ENCODE measurements at regions not wholly inside any gene's neighbourhood (a gene's known extent, or its start where the extent isn't known, plus 50 kb on each side); places are given as distances from the start of the nearest gene placed in this dataset.
"Not testable (repeated sequence)": the region's sequence is repeated elsewhere in the genome, so short reads cannot be mapped to it uniquely, and the experiment has no call there.

DNA sequence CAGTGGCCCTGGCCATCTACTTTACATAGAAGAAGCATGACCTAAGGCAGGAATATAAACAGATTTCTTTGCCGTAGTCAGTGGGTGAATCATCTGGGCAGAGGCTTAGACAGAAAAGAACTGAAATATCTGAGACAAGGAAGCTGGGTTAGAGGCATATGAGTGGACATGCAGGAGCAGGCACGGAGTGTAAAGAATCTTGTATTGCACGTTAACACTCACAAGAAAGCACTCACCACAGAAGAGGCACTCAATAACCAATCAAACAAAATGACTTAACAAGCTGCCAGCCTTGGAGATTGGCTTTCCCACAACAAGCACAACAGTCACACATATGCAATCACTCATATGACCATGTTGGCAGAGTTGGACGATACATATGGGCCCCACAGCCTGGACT is 364.9 kb downstream of the FOXD4L5 start:
- H3K4me3 Mint-ChIP-seq (ENCODE audit: low read depth, unreplicated experiment); DNase-seq; CTCF ChIA-PET; H3K4me1 Mint-ChIP-seq (ENCODE audit: low read depth, unreplicated experiment); BruUV-seq (replicated peaks); H3K36me3 Mint-ChIP-seq (ENCODE audit: insufficient read depth, unreplicated experiment); H3K27ac Mint-ChIP-seq (ENCODE audit: unreplicated experiment); H3K9me3 Mint-ChIP-seq (ENCODE audit: low read depth, unreplicated experiment); intact Hi-C loops (cut with micrococcal nuclease; ENCODE audit: unreplicated experiment); H3K27me3 Mint-ChIP-seq (ENCODE audit: unreplicated experiment): not testable (repeated sequence)

DNA sequence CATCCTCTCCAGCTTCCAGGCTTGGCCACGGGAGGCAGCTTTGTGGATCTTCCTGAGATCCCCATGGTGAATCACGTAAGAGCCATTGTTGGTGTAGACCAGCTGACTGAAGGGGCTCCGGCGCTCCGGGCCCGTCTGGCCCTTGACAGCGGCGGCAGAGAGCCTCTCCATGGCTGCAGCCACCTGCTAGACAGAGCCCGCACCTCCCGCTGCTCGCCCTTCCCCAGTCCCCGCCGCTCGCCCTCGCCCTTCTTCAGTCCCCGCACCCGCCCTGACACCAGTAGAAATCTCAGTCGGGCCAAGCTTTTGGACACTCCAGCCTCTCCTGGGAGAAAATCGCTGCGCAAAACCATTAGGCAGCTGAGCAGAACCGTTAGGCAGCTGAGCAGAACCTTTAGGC is 396.4 kb downstream of the FOXD4L5 start:
- H3K27ac Mint-ChIP-seq (ENCODE audit: unreplicated experiment); intact Hi-C loops (cut with micrococcal nuclease; ENCODE audit: unreplicated experiment); BruUV-seq (replicated peaks); H3K4me1 Mint-ChIP-seq (ENCODE audit: low read depth, unreplicated experiment); H3K4me3 Mint-ChIP-seq (ENCODE audit: low read depth, unreplicated experiment); CTCF ChIA-PET; H3K36me3 Mint-ChIP-seq (ENCODE audit: insufficient read depth, unreplicated experiment); DNase-seq; H3K27me3 Mint-ChIP-seq (ENCODE audit: unreplicated experiment); H3K9me3 Mint-ChIP-seq (ENCODE audit: low read depth, unreplicated experiment): not testable (repeated sequence)

DNA sequence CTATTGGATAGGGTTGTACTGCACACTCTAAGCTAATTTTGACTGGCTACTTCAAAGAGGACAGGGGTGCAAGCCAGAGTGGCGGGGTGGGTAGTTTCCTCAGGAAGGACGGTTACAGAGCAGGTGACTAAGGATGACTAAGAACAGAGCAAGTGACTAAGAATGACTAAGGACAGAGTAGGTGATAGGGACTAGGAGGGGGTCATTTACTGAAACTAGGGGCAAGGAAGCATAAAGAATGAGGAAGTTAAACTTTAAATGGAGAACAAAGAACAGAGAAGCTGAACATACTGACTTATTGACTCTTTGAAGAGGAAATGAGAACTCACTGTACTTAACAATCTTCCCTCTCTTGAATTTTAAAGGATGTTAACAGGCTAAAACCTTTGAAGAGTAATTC is 414.4 kb downstream of the FOXD4L5 start:
- H3K27me3 Mint-ChIP-seq (ENCODE audit: unreplicated experiment); intact Hi-C loops (cut with micrococcal nuclease; ENCODE audit: unreplicated experiment); H3K4me1 Mint-ChIP-seq (ENCODE audit: low read depth, unreplicated experiment); H3K27ac Mint-ChIP-seq (ENCODE audit: unreplicated experiment); CTCF ChIA-PET; H3K4me3 Mint-ChIP-seq (ENCODE audit: low read depth, unreplicated experiment); BruUV-seq (replicated peaks); H3K9me3 Mint-ChIP-seq (ENCODE audit: low read depth, unreplicated experiment): not testable (repeated sequence)
- H3K36me3 Mint-ChIP-seq (ENCODE audit: insufficient read depth, unreplicated experiment), result peaks cover 16% of the 10 kb centered on the region
- peak; percentile 72 for DNase-seq
